Esophagus muscularis mucosa (tissue), 4 donors: ENCODE measurements at regions not wholly inside any gene's neighbourhood (a gene's known extent, or its start where the extent isn't known, plus 50 kb on each side); places are given as distances from the start of the nearest gene placed in this dataset.

ENCODE experiments used
- DNase-seq: peaks from one replicate; pipeline ENCODE4 v3.0.0-alpha.2; 2017; ENCODE audit errors: extremely low spot score
- H3K27ac ChIP-seq, 4 donors: fragments of 200-600 bp; sonication (generic); replicated peaks in 1 of 4; 1 replicate in 3 of 4; 2 replicates in 1 of 4; pipeline ENCODE4 v1.5.1; 2016 to 2019; ENCODE audit warnings: mild to moderate bottlenecking in 1 of 4
- H3K27me3 ChIP-seq, 4 donors: fragments of 200-600 bp; sonication (generic); one replicate each; pipeline versions ENCODE4 v1.5.1 to v1.6.0; 2016 to 2019
- H3K36me3 ChIP-seq, 4 donors: fragments of 200-600 bp; sonication (generic); one replicate each; pipeline ENCODE4 v1.5.1; 2016 to 2019
- H3K4me1 ChIP-seq, 4 donors: fragments of 200-600 bp; sonication (generic); one replicate each; pipeline ENCODE4 v1.5.1; 2016 to 2019
- H3K4me3 ChIP-seq, 4 donors: fragments of 200-600 bp; sonication (generic); 1 replicate in 2 of 4; 2 replicates in 2 of 4; pipeline ENCODE4 v1.5.1; 2016 to 2019; ENCODE audit warnings: mild to moderate bottlenecking in 4 of 4, moderate library complexity in 1 of 4
- H3K9me3 ChIP-seq, 4 donors: fragments of 200-600 bp; sonication (generic); 1 replicate in 3 of 4; 2 replicates in 1 of 4; pipeline ENCODE4 v1.5.1; 2016 to 2019
- EP300 ChIP-seq: sonication (generic); formaldehyde crosslinking; IDR thresholded peaks from one replicate; pipeline ENCODE4 v1.6.1; 2017; ENCODE audit warnings: antibody characterized with exemption
- POLR2A ChIP-seq: fragments of 450-650 bp; IDR thresholded peaks from one replicate; pipeline ENCODE4 v1.6.1; 2017; ENCODE audit warnings: antibody characterized with exemption, moderate library complexity, mild to moderate bottlenecking, low read depth
- POLR2AphosphoS5 ChIP-seq, 2 donors: sonication (generic); formaldehyde crosslinking; IDR thresholded peaks; one replicate each; pipeline ENCODE4 v1.6.1; 2017; ENCODE audit warnings: antibody characterized with exemption in 2 of 2
- WGBS: methylation state at CpG from one replicate; pipeline ENCODE4 v1.1.5; 2018; 5-methylcytosine and 5-hydroxymethylcytosine counted together
- intact Hi-C: fragments of 100-400 bp; cut with DNase I; formaldehyde crosslinking; loops from one replicate; pipeline ENCODE4 v1.15.1; 2023
- TF ChIP-seq, protein P1 (sequence below), 3 experiments: fragments of 200-600 bp in 2 of 3; fragments of 450-650 bp in 1 of 3; sonication (generic) in 2 of 3; IDR thresholded peaks; one replicate each; pipeline ENCODE4 v1.5.1; 2017 to 2019; ENCODE audit warnings: antibody characterized with exemption in 3 of 3, mild to moderate bottlenecking in 2 of 3, moderate library complexity in 1 of 3

DNA sequence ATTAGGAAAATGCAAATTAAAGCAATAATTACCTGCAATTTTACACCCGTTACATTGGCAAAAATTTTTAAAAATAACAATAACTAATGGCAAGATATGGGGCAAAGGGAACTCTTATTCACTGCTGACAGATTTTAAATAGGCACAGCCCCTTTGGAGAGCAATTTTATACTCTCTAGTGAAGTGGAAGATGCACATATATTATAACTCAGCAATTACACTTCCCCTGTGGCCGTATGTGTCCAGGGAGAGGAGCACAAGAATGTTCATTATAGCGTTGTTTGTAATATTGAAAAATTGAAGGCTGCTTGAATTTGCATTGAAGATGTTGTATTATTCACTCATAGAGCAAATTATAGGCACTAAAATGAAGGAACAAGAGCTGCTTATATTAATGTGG, 488.3 kb upstream of the ATXN7L3B start:
- H3K27ac ChIP-seq, result no peak overlapping the region
- no peaks in the 10 kb centered on the region for H3K36me3 ChIP-seq
- no peaks in the 10 kb centered on the region for H3K27me3 ChIP-seq
- H3K4me1 ChIP-seq, result no peaks in the 10 kb centered on the region
- TF ChIP-seq, protein P1, sequence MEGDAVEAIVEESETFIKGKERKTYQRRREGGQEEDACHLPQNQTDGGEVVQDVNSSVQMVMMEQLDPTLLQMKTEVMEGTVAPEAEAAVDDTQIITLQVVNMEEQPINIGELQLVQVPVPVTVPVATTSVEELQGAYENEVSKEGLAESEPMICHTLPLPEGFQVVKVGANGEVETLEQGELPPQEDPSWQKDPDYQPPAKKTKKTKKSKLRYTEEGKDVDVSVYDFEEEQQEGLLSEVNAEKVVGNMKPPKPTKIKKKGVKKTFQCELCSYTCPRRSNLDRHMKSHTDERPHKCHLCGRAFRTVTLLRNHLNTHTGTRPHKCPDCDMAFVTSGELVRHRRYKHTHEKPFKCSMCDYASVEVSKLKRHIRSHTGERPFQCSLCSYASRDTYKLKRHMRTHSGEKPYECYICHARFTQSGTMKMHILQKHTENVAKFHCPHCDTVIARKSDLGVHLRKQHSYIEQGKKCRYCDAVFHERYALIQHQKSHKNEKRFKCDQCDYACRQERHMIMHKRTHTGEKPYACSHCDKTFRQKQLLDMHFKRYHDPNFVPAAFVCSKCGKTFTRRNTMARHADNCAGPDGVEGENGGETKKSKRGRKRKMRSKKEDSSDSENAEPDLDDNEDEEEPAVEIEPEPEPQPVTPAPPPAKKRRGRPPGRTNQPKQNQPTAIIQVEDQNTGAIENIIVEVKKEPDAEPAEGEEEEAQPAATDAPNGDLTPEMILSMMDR (IDR thresholded peaks at IDR 0.05), result no peak
- TF ChIP-seq POLR2AphosphoS5 (IDR thresholded peaks at IDR 0.05), result no peak
- TF ChIP-seq EP300, result no peak
- no peak for TF ChIP-seq POLR2A
- H3K9me3 ChIP-seq, result no peaks in the 10 kb centered on the region
- H3K4me3 ChIP-seq, result no peak overlapping the region
- no peak for DNase-seq
- intact Hi-C loops, result no loop called here
- WGBS, result 73% methylated on average over 3 of the region's 3 CpGs

DNA sequence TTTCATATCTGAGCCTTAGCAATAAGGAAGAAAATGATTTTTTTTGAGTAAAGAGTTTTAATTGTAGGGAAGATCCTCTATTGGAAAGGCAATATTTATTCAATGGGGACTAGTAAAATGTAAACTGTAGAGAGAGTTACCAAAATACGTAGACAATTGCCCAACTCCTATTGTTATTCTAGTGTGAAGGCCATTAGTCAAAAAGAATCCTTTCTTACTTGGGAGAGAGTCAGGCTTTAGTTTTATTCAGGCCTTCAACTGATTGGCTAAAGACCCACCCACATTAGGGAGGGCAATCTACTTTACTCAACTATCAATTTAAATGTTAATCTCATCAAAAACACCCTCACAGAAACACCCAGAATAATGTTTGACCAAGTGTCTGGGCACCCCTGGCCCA, 485.8 kb upstream of the ATXN7L3B start:
- Histone ChIP-seq H3K36me3 (no peaks in the 10 kb centered on the region), H3K4me1 (no peaks in the 10 kb centered on the region), H3K4me3 (no peak overlapping the region), H3K27me3 (no peaks in the 10 kb centered on the region), H3K9me3 (no peaks in the 10 kb centered on the region), H3K27ac (no peak overlapping the region)
- 81% methylated on average over 1 of the region's 1 CpG for WGBS
- intact Hi-C loops, result no loop called here
- DNase-seq, result no peak
- no peak for TF ChIP-seq POLR2A
- TF ChIP-seq, protein P1 (IDR thresholded peaks at IDR 0.05), result no peak
- TF ChIP-seq POLR2AphosphoS5 (IDR thresholded peaks at IDR 0.05), result no peak
- no peak for TF ChIP-seq EP300

DNA sequence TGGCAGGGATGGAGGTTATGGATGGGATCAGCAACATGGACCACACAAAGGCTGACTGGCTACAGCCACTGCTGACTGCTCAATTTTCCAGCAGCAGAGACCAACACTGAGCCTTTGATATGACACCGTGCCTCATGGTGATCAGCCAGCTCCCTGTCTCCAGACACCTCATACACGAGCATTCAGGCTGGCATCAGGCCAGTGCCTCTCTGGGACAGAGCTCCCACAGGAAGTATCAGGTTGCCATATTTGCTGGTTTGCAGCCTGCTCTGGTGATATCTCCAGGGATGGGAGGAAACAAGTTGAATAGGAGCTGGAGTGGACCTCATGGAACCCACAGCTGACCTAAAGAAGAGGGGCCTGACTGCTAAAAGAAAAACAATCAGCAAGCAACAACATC, 471.2 kb upstream of the ATXN7L3B start:
- no peaks in the 10 kb centered on the region for H3K4me1 ChIP-seq
- DNase-seq, result no peak
- H3K27ac ChIP-seq, result no peak overlapping the region
- no peaks in the 10 kb centered on the region for H3K36me3 ChIP-seq
- intact Hi-C loops, result no loop called here
- peaks cover 0 to 13% (median 2%) of the 10 kb centered on the region in 4 donors for H3K9me3 ChIP-seq
- no peak for TF ChIP-seq POLR2AphosphoS5 (IDR thresholded peaks at IDR 0.05)
- TF ChIP-seq EP300, result no peak
- TF ChIP-seq POLR2A, result no peak
- TF ChIP-seq, protein P1 (IDR thresholded peaks at IDR 0.05), result no peak
- no peaks in the 10 kb centered on the region for H3K27me3 ChIP-seq
- 72% methylated on average over 2 of the region's 2 CpGs for WGBS
- no peak overlapping the region for H3K4me3 ChIP-seq

DNA sequence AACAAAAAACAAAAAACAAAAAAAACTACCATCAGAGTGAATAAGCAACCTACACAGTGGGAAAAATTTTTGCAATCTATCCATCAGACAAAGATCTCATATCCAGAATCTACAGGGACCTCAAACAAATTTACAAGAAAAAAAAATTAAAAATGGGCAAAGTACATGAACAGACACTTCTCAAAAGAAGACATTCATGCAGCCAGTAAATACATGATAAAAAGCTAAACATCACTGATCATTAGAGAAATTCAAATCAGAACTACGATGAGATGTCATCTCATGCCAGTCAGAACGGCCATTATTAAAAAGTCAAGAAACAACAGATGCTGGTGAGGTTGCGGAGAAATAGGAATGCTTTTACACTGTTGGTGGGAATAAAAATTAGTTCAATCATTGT, 466.5 kb upstream of the ATXN7L3B start:
- WGBS, result 98% methylated on average over 3 of the region's 3 CpGs
- TF ChIP-seq POLR2AphosphoS5 (IDR thresholded peaks at IDR 0.05), result no peak
- TF ChIP-seq, protein P1 (IDR thresholded peaks at IDR 0.05), result no peak
- TF ChIP-seq EP300, result no peak
- TF ChIP-seq POLR2A, result no peak

DNA sequence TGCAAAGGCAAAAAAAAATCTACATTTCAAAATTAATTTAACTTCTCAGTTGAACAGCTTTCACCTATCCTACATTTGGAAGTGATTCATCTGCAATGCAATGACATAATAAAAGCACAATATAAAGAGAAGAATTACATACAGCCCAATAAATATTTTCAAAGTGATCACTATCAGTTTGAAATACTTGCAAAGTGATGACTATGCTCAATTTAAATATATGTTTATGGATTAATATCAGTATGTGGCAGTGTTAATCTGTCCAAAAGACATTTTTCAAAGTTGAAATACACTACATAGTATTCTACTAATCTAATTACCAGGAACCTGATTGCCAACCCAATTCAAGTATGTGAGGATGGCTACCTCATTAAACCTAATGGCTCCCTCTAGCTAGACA, 460.7 kb upstream of the ATXN7L3B start:
- intact Hi-C loops, result no loop called here
- H3K9me3 ChIP-seq, result no peaks in the 10 kb centered on the region
- H3K36me3 ChIP-seq, result no peaks in the 10 kb centered on the region
- H3K27me3 ChIP-seq, result no peaks in the 10 kb centered on the region
- no peak overlapping the region for H3K4me3 ChIP-seq
- TF ChIP-seq, protein P1 (IDR thresholded peaks at IDR 0.05), result no peak
- TF ChIP-seq POLR2A (no peak), POLR2AphosphoS5 (IDR thresholded peaks at IDR 0.05) (no peak), EP300 (no peak)
- no peaks in the 10 kb centered on the region for H3K4me1 ChIP-seq
- H3K27ac ChIP-seq, result no peak overlapping the region
- no peak for DNase-seq

More for the DNA sequence above, 466.5 kb upstream of the ATXN7L3B start:
- Histone ChIP-seq H3K4me3 (no peak overlapping the region), H3K9me3 (peaks cover 0 to 12% (median 2%) of the 10 kb centered on the region in 4 donors), H3K27ac (no peak overlapping the region), H3K4me1 (no peaks in the 10 kb centered on the region), H3K27me3 (no peaks in the 10 kb centered on the region), H3K36me3 (no peaks in the 10 kb centered on the region)
- no peak for DNase-seq
- intact Hi-C loops, result no loop called here
